GM21717 (cell line): ENCODE measurements at regions not wholly inside any gene's neighbourhood (a gene's known extent, or its start where the extent isn't known, plus 50 kb on each side); places are given as distances from the start of the nearest gene placed in this dataset.

ENCODE experiments used
- ATAC-seq: cut with Tn5 transposase; IDR thresholded peaks from one replicate; pipeline ENCODE4 v1.9.1; 2021; ENCODE audit warnings: mild to moderate bottlenecking, moderate library complexity; ENCODE audit not compliant: unreplicated experiment

DNA sequence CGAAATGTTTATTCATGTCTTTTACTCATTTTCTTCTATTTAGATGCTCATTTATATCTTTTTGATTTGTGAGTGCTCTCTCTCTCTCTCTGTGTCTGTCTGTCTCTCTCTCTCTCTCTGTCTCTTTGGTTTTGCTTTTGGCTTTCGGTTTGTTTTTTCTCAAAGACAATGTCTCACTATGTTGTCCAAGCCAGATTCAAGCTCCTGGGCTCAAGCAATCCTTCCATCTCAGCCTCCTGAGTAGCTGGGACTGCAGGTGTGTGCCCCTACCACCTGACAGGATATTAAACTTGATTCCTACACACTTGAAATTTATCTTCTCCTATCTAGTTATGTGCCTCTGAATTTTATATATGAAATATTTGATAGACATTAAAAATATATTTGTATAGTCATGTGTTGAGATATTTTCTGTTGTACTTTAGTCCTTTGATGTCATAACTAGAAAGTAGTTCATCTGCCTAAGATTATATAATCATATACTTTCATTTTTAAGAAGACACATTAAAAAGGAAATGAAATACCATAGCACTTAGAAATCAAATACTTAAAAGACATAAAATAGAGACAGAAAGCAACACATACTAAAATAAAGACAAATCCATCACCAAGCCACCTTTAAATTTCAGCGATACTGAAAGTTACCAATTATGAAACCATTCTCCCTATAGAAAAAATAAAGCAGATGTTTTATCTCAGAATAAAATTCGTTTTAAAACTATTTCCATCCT is 68.1 kb upstream of the SFMBT2 start:
- no peak for ATAC-seq

- no peak for ATAC-seq
These were observed 66.9 kb upstream of the SFMBT2 start for GRCh38 chr10:7477538-7478334.

DNA sequence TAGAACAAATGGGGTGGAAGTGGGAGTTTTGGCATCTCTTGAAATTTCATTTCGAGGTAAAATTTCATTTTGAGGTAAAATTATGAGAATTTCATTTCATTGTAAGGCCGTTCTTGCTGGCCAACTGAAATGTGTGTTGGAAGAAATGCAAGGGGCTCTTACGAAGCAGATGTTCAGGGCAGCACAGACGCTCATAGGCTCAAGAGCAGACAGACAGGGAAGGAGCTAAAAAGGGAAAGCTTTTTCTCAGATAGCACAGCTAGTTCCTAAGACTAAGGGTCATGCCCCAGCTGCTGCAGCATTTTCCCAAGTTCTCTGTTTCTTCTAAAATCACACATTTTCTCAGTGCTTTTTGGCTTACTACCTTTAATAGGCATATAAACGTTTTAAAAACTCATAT is 65.1 kb upstream of the SFMBT2 start:
- ATAC-seq, result no peak

DNA sequence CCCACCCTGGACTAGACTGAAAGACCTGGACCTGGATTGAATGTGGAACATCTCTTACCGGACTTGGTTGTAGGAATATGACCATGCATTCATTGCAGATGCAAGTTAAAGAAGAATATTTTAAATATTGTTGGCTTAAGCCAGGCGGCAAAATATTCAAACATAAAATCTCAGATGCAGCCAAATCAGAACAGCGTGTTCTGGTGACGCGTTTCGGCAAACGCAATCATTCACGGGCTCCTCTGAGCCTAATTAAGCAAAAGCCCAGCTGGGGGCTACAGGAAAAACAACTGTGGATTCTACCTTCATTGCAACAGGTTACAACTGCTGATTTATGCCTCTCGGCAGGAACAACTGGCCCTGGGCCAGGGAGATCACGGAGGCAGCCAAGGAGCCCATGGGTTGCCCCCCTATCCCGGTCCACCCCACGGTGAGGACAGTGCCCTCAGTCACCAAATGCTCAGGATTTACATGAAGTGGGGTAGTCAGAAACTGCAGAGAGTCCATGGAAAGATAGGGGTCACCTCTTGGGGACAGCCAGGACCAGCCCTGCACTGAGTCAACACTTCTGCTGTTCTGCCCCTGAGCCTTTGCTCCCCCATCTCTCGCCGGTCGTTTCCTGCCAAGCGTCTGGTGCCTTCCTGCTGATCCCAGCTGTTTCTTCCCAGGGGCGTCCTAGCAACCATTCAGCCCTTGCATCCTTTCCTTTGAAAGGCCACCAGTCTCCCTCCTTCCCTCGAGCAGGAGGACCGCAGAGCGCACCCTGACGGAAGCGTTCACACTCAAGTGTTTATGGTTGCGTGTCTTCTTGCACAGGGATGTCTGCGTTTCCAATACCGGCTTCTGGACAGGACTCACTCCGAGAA is 64.4 kb upstream of the SFMBT2 start:
- ATAC-seq, result no peak

GRCh38 chr10:7474388-7474787 is 63.6 kb upstream of the SFMBT2 start:
- no peak for ATAC-seq

DNA sequence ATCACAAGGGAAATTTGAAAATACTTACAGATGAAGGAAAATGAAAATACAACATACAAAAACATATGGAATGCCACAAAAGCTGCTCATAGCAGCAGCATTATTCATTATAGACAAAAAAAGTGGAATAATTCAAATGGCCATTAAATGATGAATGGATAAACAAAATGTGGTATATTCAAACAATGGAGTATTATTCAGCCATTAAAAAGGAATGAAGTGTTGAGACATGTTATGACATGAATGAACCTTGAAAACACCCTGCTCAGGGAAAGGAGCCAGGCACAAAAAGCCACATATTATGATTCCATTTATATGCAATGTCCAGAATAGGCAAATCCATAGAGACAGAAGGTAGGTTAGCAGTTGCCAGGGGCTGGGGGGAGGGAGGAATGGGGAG is 62.6 kb upstream of the SFMBT2 start:
- no peak for ATAC-seq

GRCh38 chr10:7471720-7472367 is 61.0 kb upstream of the SFMBT2 start:
- peak; percentile 90 for ATAC-seq

DNA sequence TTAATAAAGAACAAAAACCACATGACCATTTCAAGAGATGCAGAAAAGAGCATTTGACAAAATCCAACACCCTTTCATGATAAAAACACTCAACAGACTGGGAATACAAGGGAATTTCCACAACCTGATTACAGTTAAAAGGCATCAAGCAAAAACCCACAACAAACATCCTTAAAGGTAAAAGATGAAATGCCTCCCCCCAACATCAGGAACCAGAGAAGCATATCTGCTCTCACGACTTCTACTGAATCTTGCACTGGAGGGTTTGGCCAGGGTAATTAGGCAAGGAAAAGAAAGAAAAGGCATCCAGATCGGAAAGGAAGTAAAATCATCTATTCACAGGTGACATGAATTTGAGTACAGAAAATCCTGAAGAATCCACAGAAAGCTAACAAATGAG is 59.5 kb upstream of the SFMBT2 start:
- ATAC-seq, result no peak

DNA sequence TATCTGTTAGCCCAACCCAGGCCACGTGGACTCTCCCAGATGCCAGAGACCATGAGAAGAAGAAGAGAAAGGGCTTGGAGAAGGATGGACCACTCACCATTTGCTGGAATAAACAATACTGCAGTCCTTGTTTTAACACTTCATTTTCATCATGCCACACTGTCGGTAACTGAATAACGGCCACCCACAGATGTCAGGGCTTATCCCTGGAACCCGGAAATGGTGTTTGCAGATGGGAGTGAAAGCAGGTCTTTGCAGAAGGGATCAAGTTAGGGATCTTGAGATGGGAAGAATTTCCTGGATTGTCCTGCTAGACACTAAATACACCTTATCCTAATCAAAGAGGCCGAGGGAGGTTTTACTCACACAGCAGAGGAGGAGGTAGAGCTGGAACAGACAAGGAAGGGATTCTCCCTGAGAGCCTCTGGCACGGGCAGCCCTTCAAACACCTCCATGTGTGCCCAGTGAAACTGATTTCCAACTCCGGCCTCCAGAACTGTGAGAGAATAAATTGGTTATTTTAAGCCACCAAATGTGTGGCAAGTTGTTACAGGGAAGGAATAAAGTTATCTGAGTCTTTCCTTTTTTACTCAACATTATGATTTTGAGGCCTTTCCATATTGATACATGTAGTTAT is 56.3 kb upstream of the SFMBT2 start:
- no peak for ATAC-seq

- no peak for ATAC-seq
These were observed 53.9 kb upstream of the SFMBT2 start for GRCh38 chr10:7464691-7465090.
